Liver (tissue), 7 donors: ENCODE measurements at regions not wholly inside any gene's neighbourhood (a gene's known extent, or its start where the extent isn't known, plus 50 kb on each side); places are given as distances from the start of the nearest gene placed in this dataset.

Source experiments
- DNase-seq: peaks from one replicate; pipeline ENCODE4 v3.0.0-alpha.2; 2017; ENCODE audit warnings: low spot score
- H3K27ac ChIP-seq, 2 donors: one replicate each; pipeline ENCODE4 v1.7.0; 2013; ENCODE audit warnings: inconsistent platforms in 2 of 2, low read length in 2 of 2, control low read depth in 1 of 2, low read depth in 1 of 2, mild to moderate bottlenecking in 1 of 2
- H3K27me3 ChIP-seq, 4 donors: one replicate each; pipeline versions ENCODE4 v1.6.1 to v1.7.0; 2013; ENCODE audit warnings: low read length in 3 of 4, inconsistent platforms in 1 of 4, mild to moderate bottlenecking in 1 of 4, moderate library complexity in 1 of 4; ENCODE audit not compliant: control insufficient read depth in 4 of 4, insufficient read depth in 4 of 4
- H3K36me3 ChIP-seq, 4 donors: one replicate each; pipeline versions ENCODE4 v1.6.1 to v1.7.0; 2013; ENCODE audit warnings: low read length in 3 of 4, mild to moderate bottlenecking in 3 of 4, low read depth in 1 of 4, moderate library complexity in 1 of 4; ENCODE audit not compliant: control insufficient read depth in 4 of 4, insufficient read depth in 3 of 4
- H3K4me1 ChIP-seq, 4 donors: one replicate each; pipeline versions ENCODE4 v1.6.1 to v1.7.0; 2013; ENCODE audit warnings: low read length in 3 of 4, mild to moderate bottlenecking in 3 of 4, moderate library complexity in 1 of 4; ENCODE audit not compliant: control insufficient read depth in 4 of 4, insufficient read depth in 4 of 4
- H3K4me3 ChIP-seq, 3 donors: one replicate each; pipeline versions ENCODE4 v1.6.1 to v1.7.0; 2013; ENCODE audit warnings: low read length in 3 of 3, control low read depth in 1 of 3, low read depth in 1 of 3, mild to moderate bottlenecking in 1 of 3
- H3K9ac ChIP-seq, 2 donors: one replicate each; pipeline ENCODE4 v1.7.0; 2013; ENCODE audit warnings: low read length in 2 of 2, mild to moderate bottlenecking in 2 of 2, moderate library complexity in 2 of 2, control low read depth in 1 of 2, low read depth in 1 of 2
- H3K9me3 ChIP-seq, 4 donors: one replicate each; pipeline versions ENCODE4 v1.6.1 to v1.7.0; 2013; ENCODE audit warnings: low read length in 3 of 4; ENCODE audit not compliant: control insufficient read depth in 4 of 4
- EGR1 ChIP-seq, 2 donors: IDR thresholded peaks; 2 replicates each; pipeline ENCODE4 v1.6.1; 2016 to 2018; ENCODE audit warnings: antibody characterized with exemption in 2 of 2, low read depth in 2 of 2
- FOXA1 ChIP-seq: IDR thresholded peaks from 2 replicates; pipeline ENCODE4 v1.6.1; 2016; ENCODE audit warnings: antibody characterized with exemption
- FOXA2 ChIP-seq: IDR thresholded peaks from 2 replicates; pipeline ENCODE4 v1.6.1; 2016; ENCODE audit warnings: antibody characterized with exemption
- HNF4A ChIP-seq, 2 donors: conservative IDR thresholded peaks; 2 replicates each; pipeline ENCODE4 v1.6.1; 2016; ENCODE audit warnings: antibody characterized with exemption in 2 of 2, mild to moderate bottlenecking in 2 of 2
- HNF4G ChIP-seq: IDR thresholded peaks from 2 replicates; pipeline ENCODE4 v1.6.1; 2016; ENCODE audit warnings: antibody characterized with exemption
- JUND ChIP-seq, 2 donors: IDR thresholded peaks; 2 replicates each; pipeline ENCODE4 v1.6.1; 2016; ENCODE audit warnings: antibody characterized with exemption in 2 of 2
- NR2F2 ChIP-seq: IDR thresholded peaks from 2 replicates; pipeline ENCODE4 v1.6.1; 2016; ENCODE audit warnings: antibody characterized with exemption
- RXRA ChIP-seq, 2 donors: IDR thresholded peaks; 2 replicates each; pipeline ENCODE4 v1.6.1; 2017 to 2018; ENCODE audit warnings: antibody characterized with exemption in 2 of 2, mild to moderate bottlenecking in 1 of 2
- SP1 ChIP-seq: IDR thresholded peaks from 2 replicates; pipeline ENCODE4 v1.6.1; 2018; ENCODE audit warnings: antibody characterized with exemption, mild to moderate bottlenecking
- WGBS: extraction: QIAGEN DNeasy Blood & Tissue Kit; methylation state at CpG from one replicate; pipeline ENCODE4 v1.1.7; 2013; 5-methylcytosine and 5-hydroxymethylcytosine counted together
- TF ChIP-seq, protein P1 (sequence below): IDR thresholded peaks from 2 replicates; pipeline ENCODE4 v1.6.1; 2016; ENCODE audit warnings: antibody characterized with exemption
- TF ChIP-seq, protein P2 (sequence below): IDR thresholded peaks from 2 replicates; pipeline ENCODE4 v1.6.1; 2016; ENCODE audit warnings: antibody characterized with exemption
- TF ChIP-seq, protein P3 (sequence below): IDR thresholded peaks from 2 replicates; pipeline ENCODE4 v1.6.1; 2016; ENCODE audit warnings: antibody characterized with exemption, mild to moderate bottlenecking
- TF ChIP-seq, protein P4 (sequence below): IDR thresholded peaks from 2 replicates; pipeline ENCODE4 v1.6.1; 2016; ENCODE audit warnings: antibody characterized with exemption
- donor health status: healthy.
- donor health status: healthy.
- donor health status: healthy.
- donor health status: healthy.

DNA sequence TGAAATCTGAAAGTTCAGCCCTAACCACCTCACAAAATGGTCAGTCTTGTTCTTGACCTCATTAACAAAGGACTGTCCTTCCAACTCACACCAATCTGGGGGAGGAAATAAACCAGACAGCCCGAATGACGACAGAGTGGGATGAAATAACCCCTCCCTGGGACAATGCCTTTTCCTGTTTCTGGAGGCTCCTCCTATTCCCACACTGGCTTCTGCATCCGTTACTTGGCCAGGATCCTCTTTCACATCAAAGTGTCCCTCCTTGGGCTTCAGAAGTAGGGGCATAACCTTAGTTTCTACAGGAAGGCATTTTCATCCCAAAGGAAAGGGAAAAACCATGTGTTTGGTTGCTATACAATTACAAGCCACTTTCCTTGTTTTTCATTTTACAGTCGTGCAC lies 59.8 kb upstream of the RPL34 start:
- no peaks in the 10 kb centered on the region for H3K27me3 ChIP-seq
- no peak overlapping the region for H3K9ac ChIP-seq
- no peak overlapping the region for H3K27ac ChIP-seq
- H3K4me1 ChIP-seq: no peaks in the 10 kb centered on the region
- no peaks in the 10 kb centered on the region for H3K9me3 ChIP-seq
- WGBS: 64% methylated on average over 4 of the region's 4 CpGs
- TF ChIP-seq, protein P1, sequence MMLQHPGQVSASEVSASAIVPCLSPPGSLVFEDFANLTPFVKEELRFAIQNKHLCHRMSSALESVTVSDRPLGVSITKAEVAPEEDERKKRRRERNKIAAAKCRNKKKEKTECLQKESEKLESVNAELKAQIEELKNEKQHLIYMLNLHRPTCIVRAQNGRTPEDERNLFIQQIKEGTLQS: no peak
- no peak for TF ChIP-seq JUND (IDR thresholded peaks at IDR 0.05)
- no peak for TF ChIP-seq EGR1 (IDR thresholded peaks at IDR 0.05; ENCODE audit: low read depth in 2 of 2)
- peak; percentile 64 for TF ChIP-seq NR2F2
- no peak for DNase-seq
- no peaks in the 10 kb centered on the region for H3K36me3 ChIP-seq
- H3K4me3 ChIP-seq: no peak overlapping the region

DNA sequence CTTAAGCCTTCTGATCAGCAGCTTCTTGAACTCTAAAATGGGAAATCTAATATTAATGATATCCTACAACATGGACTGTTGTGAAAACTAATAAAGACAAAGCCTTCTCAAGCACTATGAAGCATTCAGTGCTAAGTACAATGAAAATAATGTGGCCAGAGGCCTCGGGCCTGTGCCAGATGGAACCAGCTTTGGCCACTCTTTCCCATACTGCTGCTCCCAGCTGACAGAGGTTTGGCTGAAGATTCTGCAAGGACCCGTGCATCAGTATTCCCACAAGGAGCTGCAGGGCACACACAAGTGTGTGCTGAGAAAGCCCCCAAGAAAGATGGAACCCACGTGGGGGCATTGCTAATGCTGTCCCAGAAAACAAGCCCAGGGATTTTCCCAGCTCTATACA lies 60.5 kb upstream of the RPL34 start:
- no peaks in the 10 kb centered on the region for H3K36me3 ChIP-seq

More for the DNA sequence above, 60.5 kb upstream of the RPL34 start:
- WGBS: 69% methylated on average over 3 of the region's 3 CpGs
- H3K4me3 ChIP-seq: no peak overlapping the region
- TF ChIP-seq, protein P1: no peak
- TF ChIP-seq RXRA (IDR thresholded peaks at IDR 0.05) (no peak), FOXA2 (no peak), SP1 (no peak), HNF4G (no peak), FOXA1 (no peak), JUND (IDR thresholded peaks at IDR 0.05) (no peak), HNF4A (conservative IDR thresholded peaks at IDR 0.05) (no peak), EGR1 (IDR thresholded peaks at IDR 0.05; ENCODE audit: low read depth in 2 of 2) (no peak)
- TF ChIP-seq, protein P2, sequence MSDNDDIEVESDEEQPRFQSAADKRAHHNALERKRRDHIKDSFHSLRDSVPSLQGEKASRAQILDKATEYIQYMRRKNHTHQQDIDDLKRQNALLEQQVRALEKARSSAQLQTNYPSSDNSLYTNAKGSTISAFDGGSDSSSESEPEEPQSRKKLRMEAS: no peak
- TF ChIP-seq, protein P3, sequence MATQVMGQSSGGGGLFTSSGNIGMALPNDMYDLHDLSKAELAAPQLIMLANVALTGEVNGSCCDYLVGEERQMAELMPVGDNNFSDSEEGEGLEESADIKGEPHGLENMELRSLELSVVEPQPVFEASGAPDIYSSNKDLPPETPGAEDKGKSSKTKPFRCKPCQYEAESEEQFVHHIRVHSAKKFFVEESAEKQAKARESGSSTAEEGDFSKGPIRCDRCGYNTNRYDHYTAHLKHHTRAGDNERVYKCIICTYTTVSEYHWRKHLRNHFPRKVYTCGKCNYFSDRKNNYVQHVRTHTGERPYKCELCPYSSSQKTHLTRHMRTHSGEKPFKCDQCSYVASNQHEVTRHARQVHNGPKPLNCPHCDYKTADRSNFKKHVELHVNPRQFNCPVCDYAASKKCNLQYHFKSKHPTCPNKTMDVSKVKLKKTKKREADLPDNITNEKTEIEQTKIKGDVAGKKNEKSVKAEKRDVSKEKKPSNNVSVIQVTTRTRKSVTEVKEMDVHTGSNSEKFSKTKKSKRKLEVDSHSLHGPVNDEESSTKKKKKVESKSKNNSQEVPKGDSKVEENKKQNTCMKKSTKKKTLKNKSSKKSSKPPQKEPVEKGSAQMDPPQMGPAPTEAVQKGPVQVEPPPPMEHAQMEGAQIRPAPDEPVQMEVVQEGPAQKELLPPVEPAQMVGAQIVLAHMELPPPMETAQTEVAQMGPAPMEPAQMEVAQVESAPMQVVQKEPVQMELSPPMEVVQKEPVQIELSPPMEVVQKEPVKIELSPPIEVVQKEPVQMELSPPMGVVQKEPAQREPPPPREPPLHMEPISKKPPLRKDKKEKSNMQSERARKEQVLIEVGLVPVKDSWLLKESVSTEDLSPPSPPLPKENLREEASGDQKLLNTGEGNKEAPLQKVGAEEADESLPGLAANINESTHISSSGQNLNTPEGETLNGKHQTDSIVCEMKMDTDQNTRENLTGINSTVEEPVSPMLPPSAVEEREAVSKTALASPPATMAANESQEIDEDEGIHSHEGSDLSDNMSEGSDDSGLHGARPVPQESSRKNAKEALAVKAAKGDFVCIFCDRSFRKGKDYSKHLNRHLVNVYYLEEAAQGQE: no peak
- TF ChIP-seq, protein P4, sequence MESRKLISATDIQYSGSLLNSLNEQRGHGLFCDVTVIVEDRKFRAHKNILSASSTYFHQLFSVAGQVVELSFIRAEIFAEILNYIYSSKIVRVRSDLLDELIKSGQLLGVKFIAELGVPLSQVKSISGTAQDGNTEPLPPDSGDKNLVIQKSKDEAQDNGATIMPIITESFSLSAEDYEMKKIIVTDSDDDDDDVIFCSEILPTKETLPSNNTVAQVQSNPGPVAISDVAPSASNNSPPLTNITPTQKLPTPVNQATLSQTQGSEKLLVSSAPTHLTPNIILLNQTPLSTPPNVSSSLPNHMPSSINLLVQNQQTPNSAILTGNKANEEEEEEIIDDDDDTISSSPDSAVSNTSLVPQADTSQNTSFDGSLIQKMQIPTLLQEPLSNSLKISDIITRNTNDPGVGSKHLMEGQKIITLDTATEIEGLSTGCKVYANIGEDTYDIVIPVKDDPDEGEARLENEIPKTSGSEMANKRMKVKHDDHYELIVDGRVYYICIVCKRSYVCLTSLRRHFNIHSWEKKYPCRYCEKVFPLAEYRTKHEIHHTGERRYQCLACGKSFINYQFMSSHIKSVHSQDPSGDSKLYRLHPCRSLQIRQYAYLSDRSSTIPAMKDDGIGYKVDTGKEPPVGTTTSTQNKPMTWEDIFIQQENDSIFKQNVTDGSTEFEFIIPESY: no peak
- H3K27me3 ChIP-seq: peaks cover 0 to 2% (median 0%) of the 10 kb centered on the region in 4 donors
- H3K9ac ChIP-seq: no peak overlapping the region
- H3K4me1 ChIP-seq: no peaks in the 10 kb centered on the region
- no peak overlapping the region for H3K27ac ChIP-seq
- H3K9me3 ChIP-seq: no peaks in the 10 kb centered on the region
- DNase-seq: no peak
